Inflammatory macrophage treated with lipopolysaccharide for 1 hour (primary cell): ENCODE measurements at regions not wholly inside any gene's neighbourhood (a gene's known extent, or its start where the extent isn't known, plus 50 kb on each side); places are given as distances from the start of the nearest gene placed in this dataset.
A peak's percentile ranks its signal among the peaks of the same experiment; 100 is the strongest.
"Not testable (repeated sequence)": the region's sequence is repeated elsewhere in the genome, so short reads cannot be mapped to it uniquely, and the experiment has no call there.

Experiments used
- DNase-seq, 2 donors: peaks; one replicate each; pipeline ENCODE4 v3.0.0-alpha.2; 2020 to 2022

DNA sequence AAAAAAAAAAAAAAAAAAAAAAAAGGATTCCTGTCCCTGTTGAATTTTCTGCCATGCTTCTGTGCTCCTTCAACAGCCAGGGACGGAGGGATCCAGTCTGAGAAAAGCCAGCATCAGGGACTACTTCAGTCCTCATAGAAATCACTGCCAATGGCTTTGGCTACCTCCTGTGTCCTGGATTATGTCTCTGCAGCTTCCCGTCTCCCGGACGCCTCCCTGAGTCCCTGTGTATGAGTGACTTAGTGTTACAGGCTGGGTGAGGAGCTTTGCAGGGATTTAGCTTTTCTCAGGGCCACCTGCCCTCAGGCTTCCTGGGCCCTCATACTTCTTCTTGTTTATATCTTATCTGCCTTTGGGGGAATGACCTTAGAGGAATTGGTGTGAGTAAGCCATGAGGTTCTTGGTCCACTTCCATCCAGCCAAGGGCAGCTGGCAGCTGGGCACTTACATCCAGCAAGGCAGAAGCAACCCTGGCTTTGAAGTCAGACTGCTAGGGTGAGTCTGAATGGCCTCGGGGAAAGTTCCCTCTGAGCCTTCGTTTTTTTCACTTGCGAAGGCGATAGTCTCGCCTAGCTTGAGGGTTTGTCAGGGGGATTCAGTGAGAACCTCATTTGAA, 83.6 kb upstream of the CRYM start:
- not testable (repeated sequence) for DNase-seq

GRCh38 chr16:21361045-21361444, 83.0 kb upstream of the CRYM start:
- not testable (repeated sequence) for DNase-seq

DNA sequence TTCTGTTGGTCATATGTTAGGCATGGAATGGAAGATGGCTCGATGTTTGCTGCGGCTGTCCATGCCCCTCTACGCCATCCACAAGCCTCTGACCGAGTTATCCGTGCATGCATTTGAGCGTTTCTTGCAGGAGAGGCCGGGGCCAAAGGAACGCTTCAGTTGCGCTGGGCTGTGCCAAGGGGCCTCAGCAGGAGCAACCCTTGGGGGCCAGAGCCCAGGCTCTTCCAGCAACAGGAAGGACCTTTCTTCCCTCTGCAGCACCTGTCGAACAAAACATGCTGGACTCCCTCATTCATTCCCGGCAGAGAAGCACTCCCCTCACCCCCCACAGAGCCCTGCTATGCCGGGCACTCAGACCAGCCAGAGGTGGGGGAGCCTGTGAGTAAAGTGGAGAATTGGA, 81.4 kb upstream of the CRYM start:
- DNase-seq, result not testable (repeated sequence)

- DNase-seq, result peak; percentile 54 to 71
Measured at GRCh38 chr16:21358261-21358795, 80.2 kb upstream of the CRYM start.

DNA sequence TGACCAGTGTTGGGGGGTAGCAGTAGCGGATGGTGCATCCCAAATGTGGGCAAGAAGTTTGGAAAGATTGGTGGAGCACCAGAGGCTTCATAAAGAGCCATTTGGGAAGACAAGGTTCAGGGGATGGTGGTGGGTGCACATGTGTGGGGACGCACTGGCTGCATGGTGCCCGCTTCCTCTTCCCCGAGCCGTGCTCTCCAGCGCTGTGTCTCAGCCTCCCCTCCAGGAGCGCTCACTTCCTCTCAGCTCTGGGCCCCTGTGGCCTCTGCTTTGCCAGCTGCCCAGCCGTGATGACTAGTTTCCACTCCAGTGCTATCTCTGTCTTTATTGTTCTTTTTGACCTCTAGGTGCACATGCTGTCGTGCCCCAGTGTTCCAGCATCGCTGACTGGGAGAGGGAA, 78.2 kb upstream of the CRYM start:
- DNase-seq, result peak; percentile 37 to 47

DNA sequence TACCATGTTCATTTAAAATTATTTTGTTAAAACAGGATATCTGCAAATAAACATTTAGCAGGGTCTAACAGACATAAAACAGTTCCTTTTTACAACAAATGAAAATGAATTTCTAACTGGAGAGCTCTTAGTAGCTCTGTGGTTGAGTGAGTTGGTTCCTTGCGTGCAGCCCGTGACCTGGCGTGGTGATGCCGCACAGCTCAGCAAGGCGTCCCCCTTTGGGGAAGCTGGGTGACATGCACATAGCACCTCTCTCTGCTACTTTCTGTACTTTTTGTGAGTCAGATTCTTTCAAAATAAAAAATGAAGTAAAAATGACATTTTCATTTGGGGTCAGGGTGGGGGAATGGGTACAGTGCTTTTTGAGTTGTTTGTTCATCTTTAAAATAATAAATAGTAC, 73.3 kb upstream of the CRYM start:
- DNase-seq, result not testable (repeated sequence)

GRCh38 chr16:21350851-21351250, 72.8 kb upstream of the CRYM start:
- DNase-seq, result not testable (repeated sequence)

- DNase-seq, result not testable (repeated sequence)
Measured at GRCh38 chr16:21349336-21349735, 71.2 kb upstream of the CRYM start.

GRCh38 chr16:21348815-21349214, 70.7 kb upstream of the CRYM start:
- not testable (repeated sequence) for DNase-seq

DNA sequence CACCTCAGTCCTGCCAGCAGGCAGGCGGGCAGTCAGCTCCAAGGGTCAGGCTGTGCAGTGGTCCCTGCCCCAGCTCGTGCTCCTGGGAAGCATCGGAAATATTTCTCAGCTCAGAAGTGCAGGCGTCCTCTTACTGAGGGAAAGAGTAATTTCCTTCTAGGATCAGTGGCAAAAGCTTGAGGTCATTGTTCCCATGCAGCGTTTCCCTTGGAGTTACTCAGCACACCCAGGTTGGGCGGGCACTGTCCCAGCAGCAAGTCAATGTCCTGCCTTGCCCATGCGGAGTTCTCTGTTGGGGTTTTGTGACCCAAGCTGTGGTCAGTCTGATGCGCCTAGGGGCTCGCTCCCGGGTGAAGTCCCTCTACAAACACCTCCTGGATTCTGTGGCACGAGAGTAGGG, 69.4 kb upstream of the CRYM start:
- not testable (repeated sequence) for DNase-seq

GRCh38 chr16:21346756-21347491, 68.8 kb upstream of the CRYM start:
- not testable (repeated sequence) for DNase-seq

DNA sequence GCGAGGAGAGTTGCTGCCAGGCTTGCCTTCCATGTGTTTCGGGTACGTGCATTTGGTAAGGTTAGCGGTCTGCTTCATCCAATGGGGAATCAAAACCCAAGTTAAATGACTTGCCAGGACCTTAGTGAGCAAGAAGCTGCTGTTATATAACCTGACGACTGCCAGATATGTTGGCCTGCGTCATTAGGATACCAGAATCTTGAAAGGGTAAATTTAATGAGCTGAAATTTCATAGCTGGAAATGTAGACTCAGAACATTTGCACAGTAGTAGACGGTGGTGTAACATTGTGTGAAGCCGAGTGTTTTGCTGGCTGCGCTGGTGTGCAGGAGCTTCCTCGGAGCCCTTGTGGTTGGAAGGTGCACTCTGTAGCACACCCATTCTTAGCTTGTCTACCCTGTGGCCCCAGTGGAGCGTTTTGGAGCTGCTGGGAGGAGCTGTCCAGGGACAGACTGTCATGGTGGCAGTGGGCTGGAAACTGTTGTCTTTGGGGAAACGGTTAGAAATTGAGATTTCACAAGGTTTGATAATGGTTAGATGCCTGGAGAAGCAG, 66.3 kb upstream of the CRYM start:
- not testable (repeated sequence) for DNase-seq

DNA sequence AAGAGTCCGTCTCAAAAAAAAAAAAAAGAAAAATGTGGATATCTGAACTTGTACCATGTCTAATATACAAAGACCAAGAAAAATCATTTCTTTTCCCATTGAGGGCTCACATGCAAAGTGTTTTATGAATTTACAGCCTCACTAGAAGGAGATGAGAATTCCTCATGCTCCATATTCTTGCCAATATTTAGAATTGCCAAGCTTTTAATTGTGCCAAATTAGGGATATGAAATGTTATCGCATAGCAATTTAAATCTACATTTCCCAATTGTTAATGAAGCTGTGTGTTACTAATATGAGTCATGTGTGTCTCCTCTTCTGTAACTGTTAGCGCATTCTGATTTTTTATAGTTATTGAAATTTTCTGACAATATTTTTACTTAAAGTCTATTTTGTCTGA, 63.0 kb upstream of the CRYM start:
- no peak for DNase-seq

DNA sequence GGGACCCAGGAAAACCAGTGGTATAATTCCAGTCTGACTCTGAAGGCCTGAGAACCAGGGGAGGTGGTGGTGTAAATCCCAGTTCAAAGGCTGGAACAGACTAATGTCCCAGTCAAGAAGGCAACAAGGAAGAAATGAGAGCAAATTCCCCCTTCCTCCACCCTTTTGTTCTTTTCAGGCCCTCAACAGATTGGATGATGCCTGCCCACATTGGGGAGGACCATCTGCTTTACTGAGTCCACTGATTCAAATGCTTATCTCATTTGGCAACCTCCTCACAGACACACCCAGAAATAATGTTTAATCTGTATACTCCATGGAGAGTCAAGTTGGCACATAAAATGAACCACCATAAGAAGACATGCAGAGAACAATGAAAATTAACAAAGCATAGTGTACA, 61.9 kb upstream of the CRYM start:
- DNase-seq, result no peak

- DNase-seq, result no peak
Measured at GRCh38 chr16:21339269-21339641, 61.2 kb upstream of the CRYM start.

- no peak for DNase-seq
Measured at GRCh38 chr16:21338537-21339268, 60.6 kb upstream of the CRYM start.

GRCh38 chr16:21336231-21336630, 58.1 kb upstream of the CRYM start:
- no peak for DNase-seq

DNA sequence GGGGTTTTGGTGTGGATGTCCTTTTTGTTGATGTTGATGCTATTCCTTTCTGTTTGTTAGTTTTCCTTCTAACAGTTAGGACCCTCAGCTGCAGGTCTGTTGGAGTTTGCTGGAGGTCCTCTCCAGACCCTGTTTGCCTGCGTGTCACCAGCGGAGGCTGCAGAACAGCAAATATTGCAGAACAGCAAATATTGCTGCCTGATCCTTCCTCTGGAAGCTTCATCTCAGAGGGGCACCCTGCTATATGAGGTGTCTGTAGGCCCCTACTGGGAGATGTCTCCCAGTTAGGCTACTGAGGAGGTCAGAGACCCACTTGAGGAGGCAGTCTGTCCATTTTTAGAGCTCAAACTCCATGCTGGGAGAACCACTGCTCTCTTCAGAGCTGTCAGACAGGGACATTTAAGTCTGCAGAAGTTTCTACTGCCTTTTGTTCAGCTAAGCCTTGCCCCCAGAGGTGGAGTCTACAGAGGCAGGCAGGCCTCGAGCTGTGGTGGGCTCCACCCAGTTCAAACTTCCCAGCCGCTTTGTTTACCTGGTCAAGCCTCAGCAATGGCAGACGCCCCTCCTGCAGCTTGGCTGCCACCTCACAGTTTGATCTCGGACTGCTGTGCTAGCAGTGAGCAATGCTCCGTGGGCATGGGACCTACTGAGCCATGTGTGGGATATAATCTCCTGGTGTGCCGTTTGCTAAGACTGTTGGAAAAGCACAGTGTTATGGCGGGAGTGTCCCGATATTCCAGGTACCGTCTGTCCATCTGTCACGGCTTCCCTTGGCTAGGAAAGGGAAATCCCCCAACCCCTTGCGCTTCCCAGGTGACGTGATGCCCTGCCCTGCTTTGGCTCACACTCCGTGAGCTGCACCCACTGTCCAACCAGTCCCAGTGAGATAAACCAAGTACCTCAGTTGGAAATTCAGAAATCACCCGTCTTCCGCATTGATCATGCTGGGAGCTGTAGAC, 56.4 kb upstream of the CRYM start:
- not testable (repeated sequence) for DNase-seq

- DNase-seq, result not testable (repeated sequence)
Measured at GRCh38 chr16:21333683-21334082, 55.6 kb upstream of the CRYM start.
